ENCODE measurements at regions not wholly inside any gene's neighbourhood (a gene's known extent, or its start where the extent isn't known, plus 50 kb on each side); places are given as distances from the start of the nearest gene placed in this dataset.

DNA sequence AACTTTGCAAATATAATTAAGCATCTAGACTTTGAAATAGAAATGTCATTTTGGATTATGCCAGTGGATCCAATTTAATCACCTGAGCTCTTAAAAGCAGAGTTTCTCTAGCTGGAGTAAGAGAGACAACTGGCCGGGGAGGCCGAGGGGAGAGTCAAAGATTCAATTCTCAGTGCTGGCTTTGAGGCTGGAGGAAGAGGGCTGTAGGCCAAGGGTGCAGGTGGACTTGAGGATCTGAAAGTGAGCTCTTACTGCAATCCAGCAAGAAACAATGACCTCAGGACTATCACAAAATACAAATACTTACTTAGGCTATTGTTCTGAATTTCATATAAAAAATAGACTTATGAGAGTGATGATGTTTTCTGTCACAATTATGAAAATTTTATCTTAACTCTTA, 814.5 kb downstream of the CBLN2 start:
- no peaks in the 10 kb centered on the region for H3K79me2 ChIP-seq (ENCODE audit: insufficient read depth, low read length)
- CTCF ChIA-PET, result no interaction called here
- H2AFZ ChIP-seq (ENCODE audit: low read depth, low read length, poor library complexity, severe bottlenecking), result no peak overlapping the region
- DNase-seq (ENCODE audit: low read depth, low spot score) (no peak), ATAC-seq (no peak)
- BruUV-seq (replicated peaks), result no TSS peak
- H3K9me2 ChIP-seq (ENCODE audit: insufficient read depth), result no peaks in the 10 kb centered on the region
- peaks cover 7 to 15% of the 10 kb centered on the region in 2 experiments; a peak in 2 of 4 replicates for H3K9me3 ChIP-seq (ENCODE audit: control insufficient read depth in 1 of 2, insufficient read depth in 1 of 2, low read depth in 1 of 2, low read length in 2 of 2)
- no peak overlapping the region for H3K4me2 ChIP-seq (ENCODE audit: low read length)
- no peaks in the 10 kb centered on the region for H4K20me1 ChIP-seq (ENCODE audit: insufficient read depth)
- H3K4me3 ChIP-seq (replicated peaks in 1 of 2; ENCODE audit: low read depth in 1 of 2, low read length in 2 of 2), result no peak overlapping the region
- no peaks in the 10 kb centered on the region for H3K27me3 ChIP-seq (ENCODE audit: insufficient read depth, low read length)
- no peak overlapping the region for H3K27ac ChIP-seq (ENCODE audit: low read depth, low read length)
- TF ChIP-seq SRF (IDR thresholded peaks at IDR 0.05; ENCODE audit: low read depth) (no peak), POLR2AphosphoS5 (IDR thresholded peaks at IDR 0.05; ENCODE audit: low read depth, low read length) (no peak), YY1 (IDR thresholded peaks at IDR 0.05; ENCODE audit: extremely low read depth, insufficient replicate concordance, low read depth, low read length) (no peak), CTCF (IDR thresholded peaks at IDR 0.05 in 2 of 3, conservative IDR thresholded peaks at IDR 0.05 in 1 of 3; ENCODE audit: borderline replicate concordance in 1 of 3, insufficient read depth in 1 of 3, low read depth in 2 of 3, low read length in 2 of 3) (no peak), ATF3 (IDR thresholded peaks at IDR 0.05) (no peak), FOSL1 (IDR thresholded peaks at IDR 0.05; ENCODE audit: low read depth) (no peak), EZH2 (IDR thresholded peaks at IDR 0.05) (no peak), JUND (IDR thresholded peaks at IDR 0.05) (no peak), EGR1 (IDR thresholded peaks at IDR 0.05; ENCODE audit: low read depth) (no peak)
- TF ChIP-seq, protein P1, sequence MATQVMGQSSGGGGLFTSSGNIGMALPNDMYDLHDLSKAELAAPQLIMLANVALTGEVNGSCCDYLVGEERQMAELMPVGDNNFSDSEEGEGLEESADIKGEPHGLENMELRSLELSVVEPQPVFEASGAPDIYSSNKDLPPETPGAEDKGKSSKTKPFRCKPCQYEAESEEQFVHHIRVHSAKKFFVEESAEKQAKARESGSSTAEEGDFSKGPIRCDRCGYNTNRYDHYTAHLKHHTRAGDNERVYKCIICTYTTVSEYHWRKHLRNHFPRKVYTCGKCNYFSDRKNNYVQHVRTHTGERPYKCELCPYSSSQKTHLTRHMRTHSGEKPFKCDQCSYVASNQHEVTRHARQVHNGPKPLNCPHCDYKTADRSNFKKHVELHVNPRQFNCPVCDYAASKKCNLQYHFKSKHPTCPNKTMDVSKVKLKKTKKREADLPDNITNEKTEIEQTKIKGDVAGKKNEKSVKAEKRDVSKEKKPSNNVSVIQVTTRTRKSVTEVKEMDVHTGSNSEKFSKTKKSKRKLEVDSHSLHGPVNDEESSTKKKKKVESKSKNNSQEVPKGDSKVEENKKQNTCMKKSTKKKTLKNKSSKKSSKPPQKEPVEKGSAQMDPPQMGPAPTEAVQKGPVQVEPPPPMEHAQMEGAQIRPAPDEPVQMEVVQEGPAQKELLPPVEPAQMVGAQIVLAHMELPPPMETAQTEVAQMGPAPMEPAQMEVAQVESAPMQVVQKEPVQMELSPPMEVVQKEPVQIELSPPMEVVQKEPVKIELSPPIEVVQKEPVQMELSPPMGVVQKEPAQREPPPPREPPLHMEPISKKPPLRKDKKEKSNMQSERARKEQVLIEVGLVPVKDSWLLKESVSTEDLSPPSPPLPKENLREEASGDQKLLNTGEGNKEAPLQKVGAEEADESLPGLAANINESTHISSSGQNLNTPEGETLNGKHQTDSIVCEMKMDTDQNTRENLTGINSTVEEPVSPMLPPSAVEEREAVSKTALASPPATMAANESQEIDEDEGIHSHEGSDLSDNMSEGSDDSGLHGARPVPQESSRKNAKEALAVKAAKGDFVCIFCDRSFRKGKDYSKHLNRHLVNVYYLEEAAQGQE (IDR thresholded peaks at IDR 0.05; ENCODE audit: low read depth), result no peak
- TF ChIP-seq, protein P2, sequence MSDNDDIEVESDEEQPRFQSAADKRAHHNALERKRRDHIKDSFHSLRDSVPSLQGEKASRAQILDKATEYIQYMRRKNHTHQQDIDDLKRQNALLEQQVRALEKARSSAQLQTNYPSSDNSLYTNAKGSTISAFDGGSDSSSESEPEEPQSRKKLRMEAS (IDR thresholded peaks at IDR 0.05), result no peak
- POLR2A ChIA-PET, result no interaction called here
- H3K36me3 ChIP-seq (ENCODE audit: control insufficient read depth in 1 of 2, insufficient read depth in 2 of 2, low read length in 2 of 2), result no peaks in the 10 kb centered on the region
- H3K4me1 ChIP-seq (ENCODE audit: control insufficient read depth in 1 of 2, insufficient read depth in 2 of 2, low read length in 2 of 2), result no peaks in the 10 kb centered on the region
- no peak overlapping the region for H3K9ac ChIP-seq (ENCODE audit: low read length)
- RAD21 ChIA-PET (ENCODE audit: low non-redundant PET in 1 of 2, low total read pairs in 2 of 2, uncharacterized antibody in 2 of 2, unreplicated experiment in 2 of 2), result no interaction called here
- intact Hi-C loops (cut with micrococcal nuclease), result no loop called here

Data from HCT116 (cell line).